Endothelial cell of umbilical vein (primary cell): ENCODE measurements at regions not wholly inside any gene's neighbourhood (a gene's known extent, or its start where the extent isn't known, plus 50 kb on each side); places are given as distances from the start of the nearest gene placed in this dataset.

ENCODE experiments used
- EZH2 ChIP-seq: IDR thresholded peaks from 2 replicates; pipeline ENCODE4 v1.6.1; 2012; ENCODE audit warnings: borderline replicate concordance, low read depth, mild to moderate bottlenecking, moderate library complexity, low read length, inconsistent platforms; ENCODE audit not compliant: severe bottlenecking
- POLR2A ChIP-seq: IDR thresholded peaks from 2 replicates; pipeline ENCODE4 v1.6.1; 2012; ENCODE audit warnings: low read depth, mild to moderate bottlenecking, control low read depth, low read length
- TF ChIP-seq, protein P1 (sequence below), 2 donors: IDR thresholded peaks; 1 replicate in 1 of 2; 2 replicates in 1 of 2; pipeline ENCODE4 v1.5.1; 2011; ENCODE audit warnings: low read length in 2 of 2, mild to moderate bottlenecking in 2 of 2, moderate library complexity in 2 of 2, control low read depth in 1 of 2, inconsistent platforms in 1 of 2, low read depth in 1 of 2; ENCODE audit not compliant: insufficient read depth in 1 of 2; ENCODE audit errors: extremely low read depth in 1 of 2

DNA sequence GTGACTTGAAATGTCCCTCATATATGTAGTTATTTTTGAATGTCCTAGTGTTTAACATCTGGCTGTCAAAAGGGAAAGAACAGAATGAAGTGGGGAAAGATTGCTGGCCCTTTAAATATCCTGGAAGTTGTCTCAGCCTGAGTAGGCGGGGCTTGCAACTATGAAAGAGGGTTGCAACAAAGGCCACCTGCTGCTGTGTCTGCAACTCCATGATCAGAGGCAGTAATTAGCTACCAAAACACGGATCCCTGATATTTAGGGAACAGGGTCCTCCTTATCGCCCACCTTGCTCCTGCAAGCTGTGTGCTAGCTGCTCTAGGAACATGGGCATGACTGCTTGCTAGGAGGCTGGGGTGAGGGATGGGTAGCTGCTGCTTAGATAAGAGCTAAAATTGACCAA, 100.2 kb upstream of the CFAP20DC start:
- TF ChIP-seq EZH2, result no peak
- TF ChIP-seq, protein P1, sequence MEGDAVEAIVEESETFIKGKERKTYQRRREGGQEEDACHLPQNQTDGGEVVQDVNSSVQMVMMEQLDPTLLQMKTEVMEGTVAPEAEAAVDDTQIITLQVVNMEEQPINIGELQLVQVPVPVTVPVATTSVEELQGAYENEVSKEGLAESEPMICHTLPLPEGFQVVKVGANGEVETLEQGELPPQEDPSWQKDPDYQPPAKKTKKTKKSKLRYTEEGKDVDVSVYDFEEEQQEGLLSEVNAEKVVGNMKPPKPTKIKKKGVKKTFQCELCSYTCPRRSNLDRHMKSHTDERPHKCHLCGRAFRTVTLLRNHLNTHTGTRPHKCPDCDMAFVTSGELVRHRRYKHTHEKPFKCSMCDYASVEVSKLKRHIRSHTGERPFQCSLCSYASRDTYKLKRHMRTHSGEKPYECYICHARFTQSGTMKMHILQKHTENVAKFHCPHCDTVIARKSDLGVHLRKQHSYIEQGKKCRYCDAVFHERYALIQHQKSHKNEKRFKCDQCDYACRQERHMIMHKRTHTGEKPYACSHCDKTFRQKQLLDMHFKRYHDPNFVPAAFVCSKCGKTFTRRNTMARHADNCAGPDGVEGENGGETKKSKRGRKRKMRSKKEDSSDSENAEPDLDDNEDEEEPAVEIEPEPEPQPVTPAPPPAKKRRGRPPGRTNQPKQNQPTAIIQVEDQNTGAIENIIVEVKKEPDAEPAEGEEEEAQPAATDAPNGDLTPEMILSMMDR (IDR thresholded peaks at IDR 0.05; ENCODE audit: extremely low read depth in 1 of 2, insufficient read depth in 1 of 2, low read depth in 1 of 2, low read length in 2 of 2), result no peak
- no peak for TF ChIP-seq POLR2A
